OCI-LY1 (cell line): ENCODE measurements at regions not wholly inside any gene's neighbourhood (a gene's known extent, or its start where the extent isn't known, plus 50 kb on each side); places are given as distances from the start of the nearest gene placed in this dataset.
"Not testable (repeated sequence)": the region's sequence is repeated elsewhere in the genome, so short reads cannot be mapped to it uniquely, and the experiment has no call there.

Experiments used
- H2AFZ ChIP-seq: fragments of 200-600 bp; sonication (generic), shearing (Covaris generic); 2 replicates; pipeline ENCODE4 v1.6.0; 2014; ENCODE audit warnings: antibody characterized with exemption, mild to moderate bottlenecking, low read length
- H3F3A ChIP-seq: fragments of 200-600 bp; sonication (generic), shearing (Covaris generic); 2 replicates; pipeline ENCODE4 v1.6.0; 2014; ENCODE audit warnings: mild to moderate bottlenecking, antibody characterized with exemption, low read length, moderate library complexity; ENCODE audit not compliant: insufficient read depth
- H3K27ac ChIP-seq: fragments of 200-600 bp; sonication (generic); 2 replicates; pipeline ENCODE4 v1.5.1; 2014; ENCODE audit warnings: low read length, mixed run types, mild to moderate bottlenecking, low read depth; ENCODE audit not compliant: poor library complexity, severe bottlenecking
- H3K27me3 ChIP-seq: fragments of 200-600 bp; sonication (generic); 2 replicates; pipeline ENCODE4 v1.6.0; 2014; ENCODE audit warnings: antibody characterized with exemption, mild to moderate bottlenecking, low read length, moderate library complexity; ENCODE audit not compliant: insufficient read depth
- H3K36me3 ChIP-seq: fragments of 200-600 bp; sonication (generic); 2 replicates; pipeline ENCODE4 v1.6.1; 2014; ENCODE audit warnings: mild to moderate bottlenecking, antibody characterized with exemption, low read length, moderate library complexity, mixed read lengths; ENCODE audit not compliant: insufficient read depth
- H3K4me1 ChIP-seq: fragments of 200-600 bp; sonication (generic); 2 replicates; pipeline ENCODE4 v1.5.1; 2014; ENCODE audit warnings: mild to moderate bottlenecking, low read length, moderate library complexity; ENCODE audit not compliant: insufficient read depth, severe bottlenecking
- H3K4me2 ChIP-seq: fragments of 200-600 bp; sonication (generic), shearing (Covaris generic); 2 replicates; pipeline ENCODE4 v1.6.1; 2014; ENCODE audit warnings: low read length
- H3K4me3 ChIP-seq: fragments of 200-600 bp; sonication (generic); 2 replicates; pipeline ENCODE4 v1.5.1; 2014; ENCODE audit warnings: low read length, low read depth, mild to moderate bottlenecking, mixed read lengths; ENCODE audit not compliant: poor library complexity, severe bottlenecking
- H3K79me2 ChIP-seq: fragments of 200-600 bp; shearing (Covaris generic); 2 replicates; pipeline ENCODE4 v1.6.1; 2016; ENCODE audit warnings: mixed run types, low read length, mixed read lengths; ENCODE audit not compliant: insufficient read depth
- H3K9ac ChIP-seq: fragments of 200-600 bp; sonication (generic), shearing (Covaris generic); 2 replicates; pipeline ENCODE4 v1.6.1; 2014; ENCODE audit warnings: mild to moderate bottlenecking, low read length, mixed read lengths
- H3K9me2 ChIP-seq: fragments of 200-600 bp; sonication (generic), shearing (Covaris generic); 2 replicates; pipeline ENCODE4 v1.6.1; 2014; ENCODE audit warnings: low read depth, mild to moderate bottlenecking, low read length, mixed read lengths
- H3K9me3 ChIP-seq: fragments of 200-600 bp; shearing (Covaris generic); 2 replicates; pipeline ENCODE4 v1.6.1; 2014; ENCODE audit warnings: low read length, mixed read lengths
- H4K20me1 ChIP-seq: fragments of 200-600 bp; sonication (generic), shearing (Covaris generic); 2 replicates; pipeline ENCODE4 v1.6.0; 2016; ENCODE audit warnings: mild to moderate bottlenecking, low read length; ENCODE audit not compliant: insufficient read depth
- EZH2 ChIP-seq: fragments of 200-600 bp; sonication (generic), shearing (Covaris generic); IDR thresholded peaks from 2 replicates; pipeline ENCODE4 v1.8.0; 2017; ENCODE audit warnings: borderline replicate concordance, mixed run types, mild to moderate bottlenecking, antibody characterized with exemption, low read length, moderate library complexity, mixed read lengths
- TF ChIP-seq, protein P1 (sequence below): fragments of 200-600 bp; sonication (generic), shearing (Covaris generic); IDR thresholded peaks from 2 replicates; pipeline ENCODE4 v1.5.1; 2017; ENCODE audit warnings: mild to moderate bottlenecking, antibody characterized with exemption, low read length, moderate library complexity, mixed read lengths

DNA sequence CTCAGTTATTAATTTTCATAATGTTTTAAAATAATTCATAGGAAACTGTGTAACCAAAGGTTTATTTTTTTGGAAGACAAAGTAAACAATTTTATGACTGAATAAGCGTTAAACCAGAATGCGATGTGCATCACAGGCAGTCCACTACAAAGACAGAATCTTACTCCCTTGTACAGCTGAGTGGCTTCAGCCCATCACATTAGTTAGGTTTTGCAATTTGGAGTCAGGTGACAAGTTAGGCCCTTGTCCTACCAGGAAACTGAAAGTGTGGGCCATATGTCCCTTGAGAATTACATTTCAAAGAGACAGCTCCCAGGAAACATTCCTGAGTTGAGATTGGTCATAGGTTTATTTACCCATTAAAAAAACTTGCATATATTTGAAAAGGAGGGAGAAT is 156.3 kb downstream of the MEX3B start:
- H3K36me3 ChIP-seq, result no peaks in the 10 kb centered on the region
- H4K20me1 ChIP-seq, result no peaks in the 10 kb centered on the region
- H3K4me3 ChIP-seq, result no peak overlapping the region
- H3K79me2 ChIP-seq, result no peaks in the 10 kb centered on the region
- no peak overlapping the region for H3K27ac ChIP-seq
- no peak overlapping the region for H3K9ac ChIP-seq
- H3K9me2 ChIP-seq, result no peaks in the 10 kb centered on the region
- no peaks in the 10 kb centered on the region for H3K27me3 ChIP-seq
- no peak overlapping the region for H2AFZ ChIP-seq
- no peaks in the 10 kb centered on the region for H3F3A ChIP-seq
- H3K4me2 ChIP-seq, result no peak overlapping the region
- H3K4me1 ChIP-seq, result no peaks in the 10 kb centered on the region
- no peaks in the 10 kb centered on the region for H3K9me3 ChIP-seq
- TF ChIP-seq, protein P1, sequence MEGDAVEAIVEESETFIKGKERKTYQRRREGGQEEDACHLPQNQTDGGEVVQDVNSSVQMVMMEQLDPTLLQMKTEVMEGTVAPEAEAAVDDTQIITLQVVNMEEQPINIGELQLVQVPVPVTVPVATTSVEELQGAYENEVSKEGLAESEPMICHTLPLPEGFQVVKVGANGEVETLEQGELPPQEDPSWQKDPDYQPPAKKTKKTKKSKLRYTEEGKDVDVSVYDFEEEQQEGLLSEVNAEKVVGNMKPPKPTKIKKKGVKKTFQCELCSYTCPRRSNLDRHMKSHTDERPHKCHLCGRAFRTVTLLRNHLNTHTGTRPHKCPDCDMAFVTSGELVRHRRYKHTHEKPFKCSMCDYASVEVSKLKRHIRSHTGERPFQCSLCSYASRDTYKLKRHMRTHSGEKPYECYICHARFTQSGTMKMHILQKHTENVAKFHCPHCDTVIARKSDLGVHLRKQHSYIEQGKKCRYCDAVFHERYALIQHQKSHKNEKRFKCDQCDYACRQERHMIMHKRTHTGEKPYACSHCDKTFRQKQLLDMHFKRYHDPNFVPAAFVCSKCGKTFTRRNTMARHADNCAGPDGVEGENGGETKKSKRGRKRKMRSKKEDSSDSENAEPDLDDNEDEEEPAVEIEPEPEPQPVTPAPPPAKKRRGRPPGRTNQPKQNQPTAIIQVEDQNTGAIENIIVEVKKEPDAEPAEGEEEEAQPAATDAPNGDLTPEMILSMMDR, result no peak
- TF ChIP-seq EZH2, result no peak

- Histone ChIP-seq H3K4me3 (no peak overlapping the region), H3K79me2 (no peaks in the 10 kb centered on the region), H4K20me1 (no peaks in the 10 kb centered on the region), H3K36me3 (no peaks in the 10 kb centered on the region), H2AFZ (no peak overlapping the region), H3K9ac (no peak overlapping the region), H3K4me2 (no peak overlapping the region), H3K9me3 (no peaks in the 10 kb centered on the region), H3F3A (no peaks in the 10 kb centered on the region), H3K27me3 (no peaks in the 10 kb centered on the region), H3K27ac (no peak overlapping the region), H3K4me1 (no peaks in the 10 kb centered on the region), H3K9me2 (no peaks in the 10 kb centered on the region)
- TF ChIP-seq, protein P1, result no peak
- no peak for TF ChIP-seq EZH2
Observed at GRCh38 chr15:81888748-81889484, 156.9 kb downstream of the MEX3B start.

GRCh38 chr15:81887912-81888311 is 157.9 kb downstream of the MEX3B start:
- H3K79me2 ChIP-seq, result no peaks in the 10 kb centered on the region
- H3K4me3 ChIP-seq, result no peak overlapping the region
- no peaks in the 10 kb centered on the region for H3K27me3 ChIP-seq
- no peak overlapping the region for H2AFZ ChIP-seq
- no peaks in the 10 kb centered on the region for H3K4me1 ChIP-seq
- no peak overlapping the region for H3K9ac ChIP-seq
- TF ChIP-seq, protein P1, result no peak
- TF ChIP-seq EZH2, result no peak
- no peaks in the 10 kb centered on the region for H3K36me3 ChIP-seq
- no peaks in the 10 kb centered on the region for H3K9me2 ChIP-seq
- H3F3A ChIP-seq, result no peaks in the 10 kb centered on the region
- no peak overlapping the region for H3K27ac ChIP-seq
- no peaks in the 10 kb centered on the region for H3K9me3 ChIP-seq
- H3K4me2 ChIP-seq, result no peak overlapping the region
- H4K20me1 ChIP-seq, result no peaks in the 10 kb centered on the region

- H3K9me2 ChIP-seq, H3K27me3 ChIP-seq, H3K4me2 ChIP-seq, H3K36me3 ChIP-seq, H3K27ac ChIP-seq, H3F3A ChIP-seq, H2AFZ ChIP-seq, H3K9ac ChIP-seq, H3K9me3 ChIP-seq, H3K4me3 ChIP-seq, H3K4me1 ChIP-seq, H3K79me2 ChIP-seq, H4K20me1 ChIP-seq: not testable (repeated sequence)
Observed at GRCh38 chr15:81887188-81887587, 158.6 kb downstream of the MEX3B start.
